Chondrocyte (in vitro differentiated cells): ENCODE measurements at regions not wholly inside any gene's neighbourhood (a gene's known extent, or its start where the extent isn't known, plus 50 kb on each side); places are given as distances from the start of the nearest gene placed in this dataset.

Experiments used
- DNase-seq: peaks from one replicate; pipeline ENCODE4 v3.0.0; 2021; ENCODE audit warnings: mixed read lengths, low spot score
- H3K27ac Mint-ChIP-seq: one replicate; pipeline ENCODE4 v1.8.0; 2021; ENCODE audit warnings: mild to moderate bottlenecking, moderate library complexity, mixed read lengths; ENCODE audit not compliant: unreplicated experiment
- H3K27me3 Mint-ChIP-seq: 2 replicates; pipeline ENCODE4 v1.8.0; 2021; ENCODE audit warnings: low read depth, mixed read lengths
- H3K36me3 Mint-ChIP-seq: 2 replicates; pipeline ENCODE4 v1.8.0; 2021; ENCODE audit warnings: low read depth, mixed read lengths
- H3K4me1 Mint-ChIP-seq: 2 replicates; pipeline ENCODE4 v1.8.0; 2021; ENCODE audit warnings: low read depth, mild to moderate bottlenecking, mixed read lengths
- H3K4me3 Mint-ChIP-seq: one replicate; pipeline ENCODE4 v1.8.0; 2021; ENCODE audit warnings: mild to moderate bottlenecking, moderate library complexity, mixed read lengths; ENCODE audit not compliant: unreplicated experiment
- H3K9me3 Mint-ChIP-seq: 2 replicates; pipeline ENCODE4 v1.8.0; 2021; ENCODE audit warnings: low read depth, mixed read lengths
- CTCF ChIP-seq: fragments of 200-600 bp; sonication (generic); IDR thresholded peaks from 2 replicates; pipeline ENCODE4 v1.5.0; 2021; ENCODE audit warnings: antibody characterized with exemption, mild to moderate bottlenecking, moderate library complexity

- H3K27me3 Mint-ChIP-seq: no peaks in the 10 kb centered on the region
- H3K36me3 Mint-ChIP-seq: peaks cover 2% of the 10 kb centered on the region
- no peak overlapping the region for H3K4me3 Mint-ChIP-seq
- H3K9me3 Mint-ChIP-seq: peaks cover 16% of the 10 kb centered on the region
- H3K27ac Mint-ChIP-seq: no peak overlapping the region
- no peak for DNase-seq
- TF ChIP-seq CTCF: no peak
- H3K4me1 Mint-ChIP-seq: no peaks in the 10 kb centered on the region
Observed at GRCh38 chr15:46879032-46879770, 838.1 kb upstream of the SEMA6D start.

GRCh38 chr15:46880791-46881190 is 836.5 kb upstream of the SEMA6D start:
- no peak overlapping the region for H3K27ac Mint-ChIP-seq
- H3K9me3 Mint-ChIP-seq: peaks cover 16% of the 10 kb centered on the region
- TF ChIP-seq CTCF: no peak
- no peaks in the 10 kb centered on the region for H3K27me3 Mint-ChIP-seq
- H3K4me1 Mint-ChIP-seq: no peaks in the 10 kb centered on the region
- no peak for DNase-seq
- H3K4me3 Mint-ChIP-seq: no peak overlapping the region
- peaks cover 2% of the 10 kb centered on the region for H3K36me3 Mint-ChIP-seq

- H3K27ac Mint-ChIP-seq: no peak overlapping the region
Observed at GRCh38 chr15:46892621-46893160, 824.6 kb upstream of the SEMA6D start.

GRCh38 chr15:46894644-46895043 is 822.7 kb upstream of the SEMA6D start:
- H3K9me3 Mint-ChIP-seq: peaks cover 4% of the 10 kb centered on the region
- no peak for TF ChIP-seq CTCF
- DNase-seq: peak; percentile 47
- H3K36me3 Mint-ChIP-seq: no peaks in the 10 kb centered on the region
- no peak overlapping the region for H3K27ac Mint-ChIP-seq
- H3K27me3 Mint-ChIP-seq: no peaks in the 10 kb centered on the region
- H3K4me1 Mint-ChIP-seq: no peaks in the 10 kb centered on the region
- no peak overlapping the region for H3K4me3 Mint-ChIP-seq

More at GRCh38 chr15:46892621-46893160, 824.6 kb upstream of the SEMA6D start:
- no peaks in the 10 kb centered on the region for H3K36me3 Mint-ChIP-seq
- H3K9me3 Mint-ChIP-seq: peaks cover 7% of the 10 kb centered on the region
- no peak overlapping the region for H3K4me3 Mint-ChIP-seq
- no peaks in the 10 kb centered on the region for H3K4me1 Mint-ChIP-seq
- TF ChIP-seq CTCF: no peak
- no peak for DNase-seq
- no peaks in the 10 kb centered on the region for H3K27me3 Mint-ChIP-seq

GRCh38 chr15:46897266-46897665 is 820.0 kb upstream of the SEMA6D start:
- Mint-ChIP-seq H3K36me3 (no peaks in the 10 kb centered on the region), H3K27me3 (no peaks in the 10 kb centered on the region), H3K4me3 (no peak overlapping the region), H3K9me3 (peaks cover 9% of the 10 kb centered on the region), H3K27ac (no peak overlapping the region), H3K4me1 (no peaks in the 10 kb centered on the region)
- no peak for TF ChIP-seq CTCF
- DNase-seq: no peak
